Choroid plexus epithelial cell (primary cell): ENCODE measurements at regions not wholly inside any gene's neighbourhood (a gene's known extent, or its start where the extent isn't known, plus 50 kb on each side); places are given as distances from the start of the nearest gene placed in this dataset.

ENCODE experiments used
- DNase-seq: peaks from one replicate; pipeline ENCODE4 v3.0.0-alpha.2; 2010; ENCODE audit warnings: low read depth
- H3K4me3 ChIP-seq: 2 replicates; pipeline ENCODE4 v1.5.1; 2011; ENCODE audit warnings: low read depth, mild to moderate bottlenecking, control low read depth, low read length, moderate library complexity
- CTCF ChIP-seq: conservative IDR thresholded peaks from 2 replicates; pipeline ENCODE4 v1.5.1; 2011; ENCODE audit warnings: low read depth, mild to moderate bottlenecking, control low read depth, inconsistent platforms, low read length, moderate library complexity

GRCh38 chr13:108126056-108126455 lies 89.3 kb downstream of the LIG4 start:
- no peak for TF ChIP-seq CTCF
- no peak overlapping the region for H3K4me3 ChIP-seq
- no peak for DNase-seq

- no peak for DNase-seq
- no peak overlapping the region for H3K4me3 ChIP-seq
- no peak for TF ChIP-seq CTCF
Observed at GRCh38 chr13:108121406-108121805, 93.9 kb downstream of the LIG4 start.

- TF ChIP-seq CTCF: no peak
- no peak for DNase-seq
- no peak overlapping the region for H3K4me3 ChIP-seq
Observed at GRCh38 chr13:108120856-108121255, 94.5 kb downstream of the LIG4 start.

GRCh38 chr13:108120302-108120701 lies 95.0 kb downstream of the LIG4 start:
- TF ChIP-seq CTCF: no peak
- no peak for DNase-seq

GRCh38 chr13:108115738-108116137 lies 99.6 kb downstream of the LIG4 start:
- no peak for DNase-seq
- no peak overlapping the region for H3K4me3 ChIP-seq
- no peak for TF ChIP-seq CTCF

More at GRCh38 chr13:108120302-108120701, 95.0 kb downstream of the LIG4 start:
- H3K4me3 ChIP-seq: no peak overlapping the region

GRCh38 chr13:108113407-108113806 lies 101.9 kb downstream of the LIG4 start:
- no peak overlapping the region for H3K4me3 ChIP-seq
- no peak for TF ChIP-seq CTCF
- DNase-seq: no peak

GRCh38 chr13:108104736-108105135 lies 110.6 kb downstream of the LIG4 start:
- TF ChIP-seq CTCF: no peak
- no peak for DNase-seq
- no peak overlapping the region for H3K4me3 ChIP-seq
